Activated CD8-positive, alpha-beta memory T cell treated with anti-CD3 and anti-CD28 coated beads for 36 hours (primary cell): ENCODE measurements at regions not wholly inside any gene's neighbourhood (a gene's known extent, or its start where the extent isn't known, plus 50 kb on each side); places are given as distances from the start of the nearest gene placed in this dataset.

ENCODE experiments used
- CTCF ChIA-PET: fragments of 350-600 bp; sonication (Branson Sonifier 250); formaldehyde crosslinking; loops from one replicate; lab custom pipeline; 2021; ENCODE audit warnings: antibody characterized with exemption; lab: Charles Lee
- POLR2A ChIA-PET: fragments of 350-600 bp; sonication (Branson Sonifier 250); formaldehyde crosslinking; loops from one replicate; lab custom pipeline; 2021; ENCODE audit warnings: antibody characterized with exemption; lab: Charles Lee

DNA sequence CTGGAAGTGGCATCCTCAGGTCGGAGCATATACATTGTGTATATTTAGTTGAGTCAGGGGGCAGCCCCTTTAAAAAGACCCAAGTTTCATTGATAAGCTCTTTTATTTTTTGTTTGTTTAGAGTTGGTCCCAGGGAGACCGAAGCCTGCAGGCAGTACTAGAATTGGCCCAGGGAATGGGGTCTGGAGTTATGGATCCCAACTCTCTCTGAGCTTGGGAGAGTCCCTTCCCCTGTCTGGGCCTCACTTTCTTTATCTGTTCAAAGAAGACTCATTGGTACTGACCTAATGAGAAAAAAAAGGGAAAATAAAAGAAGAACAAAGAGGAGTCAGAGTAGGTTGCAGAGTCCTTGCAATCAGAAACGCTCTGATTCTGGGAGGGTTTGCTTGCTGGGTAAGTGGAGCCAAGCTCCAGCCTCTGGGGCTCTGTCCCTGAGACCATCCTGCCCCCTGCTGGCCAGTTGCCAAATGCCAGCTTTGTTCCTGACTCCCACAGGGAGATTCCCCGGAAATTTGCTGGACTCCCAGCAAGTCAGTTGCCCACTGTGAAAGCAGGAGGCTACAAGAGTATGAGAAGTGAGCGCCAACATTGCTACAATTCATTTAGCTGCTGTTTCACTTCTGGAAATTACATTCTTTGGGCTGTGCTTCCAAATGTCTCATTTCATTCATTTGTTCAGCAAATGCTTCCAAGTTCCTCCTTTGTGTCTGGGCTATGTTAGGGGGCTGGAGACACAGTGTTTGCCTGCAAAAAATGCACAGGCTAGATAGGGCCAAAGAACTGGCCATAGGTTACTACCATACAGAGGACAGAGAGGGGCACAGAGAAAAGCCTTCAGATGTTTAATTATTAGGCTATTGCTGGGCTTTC is 156.2 kb downstream of the MELK start:
- ChIA-PET POLR2A (interaction anchor here (0.7 kb wide), 1 partner anchor 175 kb away, joined by 4 read pairs; no protein-coding TSS in a partner anchor), CTCF (interaction anchor here (0.7 to 2.0 kb wide), 23 partner anchors 9 to 326 kb away, joined by 3 to 13 read pairs (median 4); no protein-coding TSS in a partner anchor)

DNA sequence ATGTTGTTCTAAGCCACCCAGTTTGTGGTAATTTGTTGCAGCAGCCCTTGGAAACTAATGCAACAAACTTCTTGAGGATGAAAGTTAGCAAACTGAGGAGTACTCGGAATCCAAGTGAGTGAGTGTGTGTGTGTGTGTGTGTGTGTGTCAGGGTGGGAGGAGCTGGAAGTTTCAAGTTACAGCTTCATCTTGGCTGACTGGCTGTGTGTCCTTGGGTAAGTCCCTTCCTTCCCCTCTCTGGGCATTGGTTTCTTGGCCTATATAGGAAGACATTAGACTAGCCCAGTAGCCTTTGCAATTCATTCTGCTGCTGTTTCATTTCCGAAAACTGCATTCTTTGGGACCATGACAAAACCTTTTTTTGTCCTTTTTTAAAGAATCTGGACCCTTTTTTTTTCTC is 157.2 kb downstream of the MELK start:
- ChIA-PET POLR2A (no interaction called here), CTCF (interaction anchor here (0.7 to 2.0 kb wide), 3 partner anchors 9 to 323 kb away, joined by 3 to 13 read pairs (median 6); no protein-coding TSS in a partner anchor)

DNA sequence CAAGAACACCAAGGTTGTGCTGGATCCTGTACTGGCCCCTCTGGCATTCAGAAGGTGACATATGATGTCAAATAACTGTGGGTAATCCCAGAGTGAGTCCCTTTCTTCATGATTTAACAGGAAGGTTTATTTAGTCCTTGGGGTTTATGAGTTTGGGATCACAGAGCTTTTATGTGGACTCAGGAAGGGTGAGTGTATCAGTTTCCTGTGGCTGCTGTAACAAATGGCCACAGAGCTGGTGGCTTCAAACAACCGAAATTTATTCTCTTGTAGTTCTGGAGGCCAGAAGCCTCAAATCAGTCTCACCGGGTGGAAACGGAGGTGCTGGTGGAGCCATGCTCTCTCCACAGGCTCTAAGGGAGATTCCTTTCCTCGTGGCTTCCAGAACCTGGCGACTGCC is 157.7 kb downstream of the MELK start:
- CTCF ChIA-PET: interaction anchor here (0.7 to 2.0 kb wide), 2 partner anchors 9 to 93 kb away, joined by 3 to 6 read pairs; no protein-coding TSS in a partner anchor
- POLR2A ChIA-PET: no interaction called here

DNA sequence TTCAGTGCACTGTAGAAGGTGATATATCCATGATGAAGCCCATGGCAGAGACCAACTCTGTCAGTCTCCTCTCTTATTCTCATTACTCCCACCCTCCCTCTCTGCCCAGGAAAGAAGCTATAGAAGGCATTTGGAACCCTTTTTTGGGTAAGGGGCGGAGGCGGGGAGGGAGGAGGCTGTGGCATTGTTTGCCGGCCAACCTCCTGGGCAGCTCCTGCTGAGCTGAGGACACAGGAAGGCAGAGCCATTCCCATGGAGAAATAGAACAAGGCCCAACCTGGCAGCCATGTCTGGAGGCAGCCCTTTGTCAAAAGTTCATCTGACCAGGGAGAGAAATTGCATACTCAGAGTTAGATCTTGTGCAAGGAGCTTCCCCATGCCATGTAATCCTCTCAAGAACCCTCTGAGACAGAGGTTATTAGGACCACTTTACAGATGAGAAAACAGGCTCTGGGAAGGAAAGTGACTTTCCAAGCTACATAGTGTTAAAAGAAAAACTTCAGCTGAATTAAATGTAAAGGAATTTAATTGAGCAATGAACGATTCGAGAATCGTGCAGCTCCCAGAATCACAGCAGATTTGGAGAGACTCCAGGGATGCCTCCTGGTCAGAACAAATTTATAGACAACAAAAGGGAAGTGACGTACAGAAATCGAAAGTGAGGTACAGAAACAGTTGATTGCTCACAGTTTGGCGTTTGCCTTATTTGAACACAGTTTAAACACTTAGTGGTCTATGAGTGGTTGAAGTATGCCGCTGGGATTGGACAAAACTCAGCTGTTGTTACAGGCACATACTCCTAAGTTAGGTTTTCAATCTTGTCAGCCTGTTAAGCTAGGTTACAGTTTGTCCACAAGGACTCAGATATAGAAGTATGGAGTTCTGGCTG is 158.6 kb downstream of the MELK start:
- POLR2A ChIA-PET: no interaction called here

DNA sequence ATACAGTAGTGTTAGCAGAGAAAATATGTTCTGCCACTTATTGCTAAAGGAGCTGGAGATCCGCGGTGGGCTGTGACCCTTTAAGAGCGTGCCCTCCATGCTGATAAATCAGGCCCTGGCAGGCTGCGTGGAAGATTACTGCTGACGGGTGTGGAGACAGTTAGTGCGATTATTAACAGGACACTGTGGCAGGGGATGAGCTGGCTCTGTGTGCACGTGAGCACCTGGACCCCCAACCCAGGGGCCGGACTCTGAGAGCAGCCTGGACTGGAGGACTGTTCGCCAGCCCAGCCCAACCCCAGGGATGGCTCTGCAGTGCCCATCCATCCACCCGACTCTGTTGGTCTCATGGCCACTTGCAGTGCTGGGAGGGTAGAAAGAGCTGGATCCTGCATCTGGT is 162.0 kb downstream of the MELK start:
- CTCF ChIA-PET: no interaction called here
- POLR2A ChIA-PET: no interaction called here

More for the DNA sequence above, 158.6 kb downstream of the MELK start:
- CTCF ChIA-PET: interaction anchor here (0.5 to 1.2 kb wide), 5 partner anchors 45 to 463 kb away, joined by 3 to 4 read pairs (median 3); no protein-coding TSS in a partner anchor

DNA sequence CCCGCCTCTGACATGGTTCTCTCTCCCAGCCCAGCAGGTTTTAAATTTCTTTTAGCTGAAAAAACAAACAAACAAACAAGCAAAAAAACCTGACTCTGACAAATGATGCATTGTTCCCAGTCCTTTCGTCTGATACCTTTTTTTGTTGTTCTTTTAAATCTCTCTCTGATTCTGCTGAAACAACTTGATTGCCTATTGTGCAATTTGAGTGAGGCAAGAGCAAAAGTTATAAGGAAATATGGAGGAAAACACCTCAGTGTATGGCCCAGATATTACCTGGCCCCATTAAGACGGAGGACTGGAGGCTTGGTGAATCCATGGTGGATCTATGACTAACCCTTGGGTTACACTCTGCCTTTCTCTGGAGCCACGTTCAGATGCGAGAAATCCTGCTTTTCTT is 164.0 kb downstream of the MELK start:
- ChIA-PET CTCF (no interaction called here), POLR2A (no interaction called here)

DNA sequence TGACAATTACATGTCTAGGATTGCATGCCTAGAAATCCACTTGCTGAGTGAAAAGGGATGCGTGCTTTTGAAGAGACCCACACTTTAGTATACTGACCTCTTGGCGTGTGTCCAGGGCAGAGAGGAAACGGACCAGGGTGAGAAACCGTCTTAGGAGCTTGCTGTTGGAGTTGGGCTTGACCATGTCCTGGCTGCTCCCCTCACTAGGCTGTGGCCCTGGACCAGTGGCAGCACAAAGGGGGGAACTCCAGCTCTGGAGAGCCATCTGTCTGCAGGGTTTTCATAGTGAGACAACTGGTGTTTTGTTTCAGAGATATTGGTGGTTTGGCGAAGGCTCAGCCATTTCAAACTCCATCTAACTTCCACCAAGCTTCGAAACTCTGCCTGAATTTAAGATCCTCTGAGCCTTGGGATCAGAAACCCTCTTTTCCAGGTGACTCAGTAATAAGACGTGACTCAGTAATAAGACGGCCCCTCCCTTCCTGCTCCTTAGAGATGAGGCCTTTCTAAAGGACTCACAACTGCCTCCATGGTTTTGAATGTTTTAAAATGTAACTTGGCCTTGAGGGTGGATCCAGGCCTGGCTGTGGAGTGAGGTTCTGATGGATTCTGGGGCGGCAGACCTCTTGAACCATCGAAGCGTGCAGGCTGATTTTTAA is 165.8 kb downstream of the MELK start:
- ChIA-PET POLR2A (no interaction called here), CTCF (interaction anchor here (0.6 to 1.3 kb wide), 2 partner anchors 10 to 246 kb away, joined by 3 to 4 read pairs; no protein-coding TSS in a partner anchor)

DNA sequence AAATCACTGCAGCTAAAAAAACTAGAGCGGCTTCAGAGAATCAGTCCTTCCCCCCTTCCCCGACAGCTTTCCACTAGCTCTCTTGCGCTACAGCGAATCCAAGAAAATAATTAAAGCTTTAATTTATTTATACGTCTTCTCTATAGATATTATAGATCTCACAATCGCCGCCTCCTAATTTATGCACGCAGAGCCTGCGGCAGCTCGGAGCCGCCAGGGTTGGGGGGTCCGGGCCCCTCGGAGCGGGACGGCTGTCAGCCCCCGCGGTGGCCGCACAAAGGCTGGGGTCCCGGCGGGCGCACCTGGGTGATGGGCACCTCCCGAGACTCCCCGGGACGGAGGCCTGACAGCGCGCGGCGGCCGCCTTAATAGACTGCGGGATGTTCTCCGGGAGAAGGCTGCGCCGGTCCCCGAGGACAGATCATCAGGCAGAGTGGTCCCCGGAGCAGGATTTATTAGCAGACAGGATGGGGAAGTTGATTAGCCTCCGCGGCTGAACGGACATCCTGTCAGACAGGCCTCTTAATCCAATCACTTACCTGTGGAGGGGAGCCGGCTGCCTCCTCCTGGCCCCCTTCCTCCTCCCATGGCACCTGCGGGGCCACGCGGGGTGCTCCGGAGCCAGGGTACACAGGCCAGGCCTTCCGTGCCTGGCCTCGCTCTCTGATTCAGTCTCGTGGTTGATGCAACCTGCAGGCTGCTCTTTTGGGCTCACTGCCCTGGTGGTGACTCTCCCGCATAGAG is 166.8 kb downstream of the MELK start:
- POLR2A ChIA-PET: no interaction called here
- CTCF ChIA-PET: interaction anchor here (0.5 kb wide), 1 partner anchor 9 kb away, joined by 3 read pairs; no protein-coding TSS in a partner anchor

DNA sequence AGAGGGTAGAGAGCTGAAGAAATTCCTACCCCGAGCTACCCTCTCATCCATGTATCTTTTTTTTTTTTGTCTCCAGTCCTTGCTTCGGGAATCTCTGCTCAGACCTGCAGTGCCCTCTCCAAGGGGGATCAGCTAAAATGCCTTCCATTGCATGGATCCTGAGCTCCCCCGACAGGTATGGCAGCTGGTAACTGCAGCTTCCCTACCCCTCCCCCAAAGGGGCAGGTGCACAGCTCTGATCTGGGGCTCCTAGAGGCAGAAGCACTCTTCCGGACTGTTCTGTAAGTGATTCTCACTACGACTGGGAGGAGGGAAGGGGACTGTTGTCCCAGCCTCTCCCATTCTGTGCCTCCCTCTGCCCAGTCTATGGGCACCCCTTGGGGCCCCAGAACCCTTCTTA is 169.6 kb downstream of the MELK start:
- POLR2A ChIA-PET: no interaction called here
- CTCF ChIA-PET: interaction anchor here (1.1 kb wide), 1 partner anchor 139 kb away, joined by 4 read pairs; no protein-coding TSS in a partner anchor

DNA sequence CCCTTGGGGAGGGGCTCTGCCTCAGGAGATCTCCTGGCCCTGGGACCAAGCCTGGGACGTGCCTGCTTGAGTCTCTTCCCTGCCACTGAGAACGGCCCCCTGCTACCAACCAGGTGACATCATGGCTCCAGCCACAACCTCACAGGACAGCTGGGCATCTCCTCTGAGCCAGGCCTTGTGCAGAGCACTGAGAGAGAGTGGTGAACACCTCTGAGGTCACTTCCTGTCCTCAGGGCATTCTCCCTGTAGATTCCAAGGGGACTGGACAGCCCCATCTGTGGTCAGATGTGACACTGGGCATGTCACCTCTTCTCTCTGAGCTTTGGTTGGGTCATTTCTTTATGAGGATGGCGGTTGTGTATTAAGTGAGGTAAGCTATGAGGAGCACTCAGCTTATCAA is 172.0 kb downstream of the MELK start:
- CTCF ChIA-PET: interaction anchor here (1.2 kb wide), 1 partner anchor 9 kb away, joined by 3 read pairs; no protein-coding TSS in a partner anchor
- POLR2A ChIA-PET: no interaction called here

DNA sequence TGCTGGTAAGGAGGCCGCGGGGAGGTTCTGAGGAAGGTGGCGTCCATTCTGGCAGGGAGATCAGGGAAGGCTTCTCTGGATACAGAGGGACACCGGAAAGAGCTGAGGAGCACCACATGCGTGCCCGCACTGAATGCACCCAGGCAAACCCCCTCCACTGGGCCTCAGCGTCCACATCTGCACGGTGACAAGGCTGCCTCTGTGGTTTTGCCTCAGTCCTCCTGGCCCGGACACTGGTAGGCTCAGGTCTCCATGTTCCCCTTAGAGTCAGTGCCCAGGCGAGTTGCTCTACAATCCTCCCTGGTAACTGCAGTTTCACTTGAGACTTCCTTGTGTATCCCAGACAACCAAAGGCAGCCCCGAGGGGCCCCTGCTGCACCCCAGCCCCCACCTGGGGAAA is 173.3 kb downstream of the MELK start:
- ChIA-PET POLR2A (interaction anchor here (0.6 kb wide), 1 partner anchor 696 kb away, joined by 3 read pairs; no protein-coding TSS in a partner anchor), CTCF (no interaction called here)

DNA sequence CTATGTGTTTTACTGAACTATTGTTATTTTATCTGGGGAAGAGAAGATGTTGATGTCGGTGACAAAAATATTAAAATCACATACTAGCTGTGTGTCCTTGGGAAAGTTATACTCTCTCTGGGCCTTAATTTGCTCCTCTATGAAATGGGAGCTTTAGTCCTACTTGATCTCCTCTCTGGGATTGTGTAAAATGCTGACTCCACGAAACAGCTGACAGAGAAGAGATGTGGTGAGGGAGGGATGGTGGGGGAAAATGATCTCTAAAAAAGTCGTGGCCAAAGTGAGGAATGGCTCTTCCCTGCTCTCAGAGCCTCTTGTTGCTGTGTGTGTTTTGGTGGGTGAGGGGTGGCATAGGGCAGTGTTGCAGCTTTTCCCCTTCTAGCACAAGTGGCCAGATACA is 173.7 kb downstream of the MELK start:
- POLR2A ChIA-PET: interaction anchor here (0.6 kb wide), 1 partner anchor 697 kb away, joined by 3 read pairs; no protein-coding TSS in a partner anchor
- CTCF ChIA-PET: no interaction called here

DNA sequence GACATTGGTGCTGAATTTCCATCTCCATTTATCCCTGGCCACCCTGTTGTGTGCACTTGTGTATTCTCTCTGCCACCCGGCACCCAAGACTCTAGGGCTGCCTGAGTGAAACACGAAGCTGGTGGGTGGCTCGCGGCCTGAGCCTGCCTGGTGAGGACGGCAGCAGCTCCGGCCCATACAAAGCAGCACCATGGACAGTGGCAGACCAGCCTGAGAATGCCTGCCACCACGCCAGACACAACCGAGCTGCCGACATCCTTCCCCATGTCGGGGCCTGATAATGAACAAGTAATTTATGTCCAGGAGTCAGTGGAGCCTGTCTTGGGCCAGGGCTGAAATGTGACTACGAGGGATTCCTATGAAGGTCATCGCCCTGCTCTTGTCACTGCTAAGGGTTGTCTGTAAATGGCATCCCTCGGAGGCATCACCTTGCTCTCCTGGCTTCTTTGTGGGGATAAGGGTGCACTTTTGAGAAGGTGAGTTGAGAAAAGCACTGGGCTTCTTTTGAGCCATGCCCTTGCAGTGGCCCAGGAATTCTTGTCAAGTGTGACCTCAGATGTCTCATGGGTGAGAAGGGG is 175.7 kb downstream of the MELK start:
- ChIA-PET CTCF (no interaction called here), POLR2A (no interaction called here)

DNA sequence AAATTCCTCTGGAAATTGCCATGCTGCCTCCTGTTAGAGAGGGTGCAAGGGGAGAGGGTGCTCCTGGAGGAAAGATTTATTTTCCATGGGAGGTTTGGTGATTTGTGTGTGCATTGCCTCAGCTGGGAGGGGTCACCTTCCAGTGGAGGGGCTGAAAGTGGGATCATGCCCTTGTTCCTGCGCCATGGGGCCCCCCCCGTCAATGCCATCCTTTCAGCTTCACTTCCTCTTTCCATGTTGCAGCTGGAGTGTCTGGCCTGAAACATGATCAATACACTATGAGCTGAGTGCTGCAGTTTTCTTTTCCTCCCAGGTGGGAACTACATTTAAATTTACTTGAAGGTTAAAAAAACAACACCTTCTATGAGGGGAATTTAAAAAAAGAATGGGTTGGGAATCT is 176.8 kb downstream of the MELK start:
- ChIA-PET POLR2A (no interaction called here), CTCF (interaction anchor here (1.0 kb wide), 1 partner anchor 21 kb away, joined by 3 read pairs; no protein-coding TSS in a partner anchor)

DNA sequence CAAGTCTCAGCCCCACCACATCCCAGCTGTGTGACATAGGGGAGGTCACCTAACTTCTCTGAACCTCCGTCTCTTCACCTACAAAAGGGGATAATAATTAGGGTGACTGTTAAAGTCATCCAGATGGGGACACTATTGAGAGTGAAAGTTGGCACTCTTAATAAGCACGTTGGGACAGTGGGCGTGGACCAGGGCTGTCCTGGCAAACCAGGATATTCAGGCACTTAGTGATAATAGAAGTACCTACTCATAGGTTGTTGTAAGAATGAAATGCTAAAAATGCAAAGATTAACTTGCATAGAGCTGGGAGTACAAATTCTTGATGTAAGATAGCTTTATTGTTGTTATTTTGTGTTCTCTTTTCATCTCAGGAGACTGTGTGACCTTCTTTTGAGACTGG is 177.9 kb downstream of the MELK start:
- ChIA-PET CTCF (no interaction called here), POLR2A (no interaction called here)

DNA sequence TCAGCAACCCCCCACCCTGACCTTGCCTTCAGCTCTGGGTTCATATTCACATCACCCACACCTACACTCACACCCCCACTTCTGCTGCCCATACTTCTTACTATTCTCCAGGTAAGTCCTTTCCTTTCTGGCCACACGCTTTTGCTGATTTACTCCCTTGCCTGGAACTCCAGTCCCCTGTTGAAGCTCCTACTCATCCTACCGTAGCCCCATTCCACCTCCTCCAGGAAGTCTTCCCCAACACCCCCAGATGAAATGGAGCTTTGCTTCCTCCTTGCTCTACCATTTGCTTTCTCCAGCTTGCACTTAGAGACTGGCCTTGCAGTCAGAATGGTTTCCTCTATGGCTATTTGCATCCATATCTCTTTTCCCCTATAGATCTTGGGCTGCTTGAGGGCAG is 182.3 kb downstream of the MELK start:
- ChIA-PET CTCF (no interaction called here), POLR2A (no interaction called here)

DNA sequence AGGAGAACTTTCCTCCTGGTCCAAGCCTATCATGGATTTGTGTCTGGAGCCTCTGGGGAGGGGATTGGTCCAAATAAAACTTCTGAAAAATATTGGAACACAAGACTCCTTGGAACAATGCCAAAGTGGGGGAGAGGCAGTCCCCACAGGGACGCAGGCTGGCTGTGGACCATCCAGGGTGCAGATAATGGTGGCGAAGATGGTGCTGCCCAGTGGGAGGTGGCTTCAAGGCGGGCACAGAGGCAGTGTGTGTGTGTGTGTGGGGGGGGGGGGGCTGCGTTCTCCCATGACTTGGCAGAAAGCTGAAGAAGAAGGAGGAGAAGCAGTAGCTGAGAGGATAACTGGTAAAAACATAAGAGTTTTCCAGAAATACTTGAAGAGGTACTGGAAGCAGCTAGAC is 186.4 kb downstream of the MELK start:
- CTCF ChIA-PET: no interaction called here
- POLR2A ChIA-PET: no interaction called here

DNA sequence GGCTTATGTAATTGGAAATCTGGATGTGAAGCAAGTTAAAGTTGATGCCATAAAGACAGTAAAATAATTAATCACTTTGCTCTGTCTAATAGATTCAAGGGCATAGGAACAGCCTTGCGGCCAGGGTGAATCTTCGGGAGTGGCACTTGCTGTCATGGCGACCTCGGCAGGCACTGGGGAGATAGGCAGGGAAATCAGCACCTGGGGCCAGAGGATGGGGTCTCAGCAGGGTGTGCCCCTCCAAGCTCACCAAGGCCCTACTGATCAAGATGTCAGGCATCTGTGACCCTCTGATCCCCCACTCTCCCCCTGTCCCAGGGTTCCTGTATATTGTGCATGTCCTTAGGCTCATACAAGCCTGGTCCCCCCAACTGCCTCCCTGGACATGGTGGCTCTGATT is 187.3 kb downstream of the MELK start:
- POLR2A ChIA-PET: no interaction called here
- CTCF ChIA-PET: no interaction called here
